Esophagus squamous epithelium (tissue), 5 donors: ENCODE measurements at regions not wholly inside any gene's neighbourhood (a gene's known extent, or its start where the extent isn't known, plus 50 kb on each side); places are given as distances from the start of the nearest gene placed in this dataset.

Experiments used
- DNase-seq: peaks from one replicate; lab custom pipeline; 2025; lab: John Stamatoyannopoulos, UW
- H3K27ac ChIP-seq, 4 donors: fragments of 200-600 bp; sonication (generic); one replicate each; pipeline ENCODE4 v1.5.1; 2016 to 2019; ENCODE audit warnings: mild to moderate bottlenecking in 1 of 4
- H3K27me3 ChIP-seq, 4 donors: fragments of 200-600 bp; sonication (generic); 1 replicate in 3 of 4; 2 replicates in 1 of 4; pipeline versions ENCODE4 v1.5.1 to v1.6.0; 2017 to 2021; ENCODE audit warnings: antibody characterized with exemption in 1 of 4
- H3K36me3 ChIP-seq, 3 donors: fragments of 200-600 bp; sonication (generic); one replicate each; pipeline ENCODE4 v1.5.1; 2016 to 2019
- H3K4me1 ChIP-seq, 3 donors: fragments of 200-600 bp; sonication (generic); one replicate each; pipeline ENCODE4 v1.5.1; 2017 to 2019
- H3K4me3 ChIP-seq, 4 donors: fragments of 200-600 bp; sonication (generic); 1 replicate in 3 of 4; 2 replicates in 1 of 4; pipeline ENCODE4 v1.5.1; 2016 to 2019; ENCODE audit warnings: mild to moderate bottlenecking in 2 of 4, moderate library complexity in 1 of 4
- H3K9me3 ChIP-seq, 3 donors: fragments of 200-600 bp; sonication (generic); one replicate each; pipeline ENCODE4 v1.5.1; 2016 to 2019
- CTCF ChIP-seq, 6 experiments: fragments of 450-650 bp in 4 of 6; fragments of 200-600 bp in 2 of 6; sonication (generic) in 2 of 6; IDR thresholded peaks; one replicate each; pipeline ENCODE4 v1.5.1; 2016 to 2019; ENCODE audit warnings: antibody characterized with exemption in 6 of 6, mild to moderate bottlenecking in 4 of 6, moderate library complexity in 4 of 6
- POLR2A ChIP-seq, 4 donors: fragments of 450-650 bp; IDR thresholded peaks; one replicate each; pipeline ENCODE4 v1.6.1; 2017; ENCODE audit warnings: antibody characterized with exemption in 4 of 4, mild to moderate bottlenecking in 4 of 4, moderate library complexity in 3 of 4
- WGBS, 2 donors: methylation state at CpG; one replicate each; pipeline ENCODE4 v1.1.5; 2018; 5-methylcytosine and 5-hydroxymethylcytosine counted together
- intact Hi-C: fragments of 100-400 bp; cut with DNase I; formaldehyde crosslinking; loops from one replicate; pipeline ENCODE4 v1.15.0; 2022
- donor health status: DM: yes; HTN: yes; CAD: no.

- Histone ChIP-seq H3K36me3 (no peaks in the 10 kb centered on the region), H3K27me3 (peaks cover 0 to 28% (median 0%) of the 10 kb centered on the region in 4 donors), H3K4me1 (no peaks in the 10 kb centered on the region), H3K9me3 (no peaks in the 10 kb centered on the region), H3K4me3 (no peak overlapping the region), H3K27ac (no peak overlapping the region)
- 73 to 74% methylated on average over 7 to 10 of the region's 11 CpGs for WGBS, 2 donors
- intact Hi-C loops: no loop called here
- TF ChIP-seq POLR2A (IDR thresholded peaks at IDR 0.05) (no peak), CTCF (IDR thresholded peaks at IDR 0.05) (no peak)
- DNase-seq: no peak
These were observed 259.8 kb upstream of the TCERG1L start for GRCh38 chr10:131571346-131571745.

GRCh38 chr10:131571865-131572264 lies 260.3 kb upstream of the TCERG1L start:
- DNase-seq: no peak
- Histone ChIP-seq H3K9me3 (no peaks in the 10 kb centered on the region), H3K27ac (no peak overlapping the region), H3K4me1 (no peaks in the 10 kb centered on the region), H3K27me3 (peaks cover 0 to 28% (median 0%) of the 10 kb centered on the region in 4 donors), H3K4me3 (no peak overlapping the region), H3K36me3 (no peaks in the 10 kb centered on the region)
- intact Hi-C loops: no loop called here
- 62 to 71% methylated on average over 8 of the region's 8 CpGs for WGBS, 2 donors
- no peak for TF ChIP-seq CTCF (IDR thresholded peaks at IDR 0.05)
- TF ChIP-seq POLR2A (IDR thresholded peaks at IDR 0.05): no peak

- TF ChIP-seq CTCF (IDR thresholded peaks at IDR 0.05) (no peak), POLR2A (IDR thresholded peaks at IDR 0.05) (no peak)
- Histone ChIP-seq H3K4me1 (no peaks in the 10 kb centered on the region), H3K36me3 (no peaks in the 10 kb centered on the region), H3K9me3 (no peaks in the 10 kb centered on the region), H3K4me3 (no peak overlapping the region), H3K27me3 (peaks cover 0 to 28% (median 0%) of the 10 kb centered on the region in 4 donors), H3K27ac (no peak overlapping the region)
- DNase-seq: no peak
- intact Hi-C loops: no loop called here
- WGBS, 2 donors: 53 to 67% methylated on average over 6 to 7 of the region's 11 CpGs
These were observed 261.7 kb upstream of the TCERG1L start for GRCh38 chr10:131573256-131573655.

DNA sequence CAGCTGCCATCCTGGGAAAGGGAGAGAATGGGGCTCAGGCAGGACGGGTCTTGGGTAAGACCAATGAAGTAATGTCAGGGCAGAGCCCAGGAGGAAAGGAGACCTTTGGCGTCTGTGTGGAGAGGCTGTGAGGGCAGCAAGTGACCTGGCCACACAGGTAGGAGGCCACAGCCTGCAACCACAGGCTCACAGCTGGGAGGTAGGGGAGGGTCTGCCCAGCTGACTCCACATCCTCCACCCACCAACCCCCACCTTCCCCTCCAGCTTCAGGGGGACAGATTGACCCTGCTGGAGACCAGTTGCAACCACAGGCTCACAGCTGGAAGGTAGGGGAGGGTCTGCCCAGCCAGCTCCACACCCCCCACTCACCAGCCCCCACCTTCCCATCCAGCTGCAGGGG lies 262.2 kb upstream of the TCERG1L start:
- H3K9me3 ChIP-seq: no peaks in the 10 kb centered on the region
- DNase-seq: no peak
- WGBS, 2 donors: 40% methylated on average over 1 of the region's 2 CpGs; no CpG with 5 or more reads in 1 of the 2 donors
- intact Hi-C loops: no loop called here
- H3K36me3 ChIP-seq: no peaks in the 10 kb centered on the region
- no peak overlapping the region for H3K4me3 ChIP-seq
- H3K27ac ChIP-seq: no peak overlapping the region
- H3K4me1 ChIP-seq: no peaks in the 10 kb centered on the region
- TF ChIP-seq CTCF (IDR thresholded peaks at IDR 0.05) (no peak), POLR2A (IDR thresholded peaks at IDR 0.05) (no peak)
- peaks cover 0 to 25% (median 0%) of the 10 kb centered on the region in 4 donors for H3K27me3 ChIP-seq

- TF ChIP-seq POLR2A (IDR thresholded peaks at IDR 0.05) (no peak), CTCF (IDR thresholded peaks at IDR 0.05) (no peak)
- H3K4me3 ChIP-seq: no peak overlapping the region
- DNase-seq: no peak
- peaks cover 0 to 19% (median 0%) of the 10 kb centered on the region in 4 donors for H3K27me3 ChIP-seq
- no peaks in the 10 kb centered on the region for H3K4me1 ChIP-seq
- no peaks in the 10 kb centered on the region for H3K9me3 ChIP-seq
- WGBS, 2 donors: 46 to 83% methylated on average over 1 to 3 of the region's 7 CpGs
- no peak overlapping the region for H3K27ac ChIP-seq
- H3K36me3 ChIP-seq: no peaks in the 10 kb centered on the region
- intact Hi-C loops: no loop called here
These were observed 262.8 kb upstream of the TCERG1L start for GRCh38 chr10:131574363-131574706.
